Lower leg skin (tissue), 3 donors: ENCODE measurements at regions not wholly inside any gene's neighbourhood (a gene's known extent, or its start where the extent isn't known, plus 50 kb on each side); places are given as distances from the start of the nearest gene placed in this dataset.

ENCODE experiments used
- CTCF ChIP-seq, 3 donors: fragments of 450-650 bp; IDR thresholded peaks; one replicate each; pipeline ENCODE4 v1.5.1; 2016; ENCODE audit warnings: antibody characterized with exemption in 3 of 3, mild to moderate bottlenecking in 3 of 3, moderate library complexity in 2 of 3
- POLR2A ChIP-seq, 2 donors: fragments of 450-650 bp; IDR thresholded peaks; one replicate each; pipeline ENCODE4 v1.6.1; 2016 to 2017; ENCODE audit warnings: antibody characterized with exemption in 2 of 2, mild to moderate bottlenecking in 1 of 2, moderate library complexity in 1 of 2

GRCh38 chr15:67897646-67898339 is 57.9 kb upstream of the RNU6-1 start:
- TF ChIP-seq CTCF (IDR thresholded peaks at IDR 0.05), result no peak
- TF ChIP-seq POLR2A (IDR thresholded peaks at IDR 0.05), result no peak
